Lung (tissue), 11 donors: ENCODE measurements at regions not wholly inside any gene's neighbourhood (a gene's known extent, or its start where the extent isn't known, plus 50 kb on each side); places are given as distances from the start of the nearest gene placed in this dataset.
A peak's percentile ranks its signal among the peaks of the same experiment; 100 is the strongest.

Source experiments
- ATAC-seq: fragments of 200-7000 bp; cut with Tn5 transposase; one replicate; pipeline ENCODE4 v1.9.1; 2020; ENCODE audit warnings: moderate number of reproducible peaks; ENCODE audit not compliant: insufficient read depth, low FRiP score
- DNase-seq, 3 donors: peaks; one replicate each; pipeline ENCODE4 v3.0.0-alpha.2; 2013 to 2017
- H3K27ac ChIP-seq, 2 donors: one replicate each; pipeline ENCODE4 v1.5.1; 2013; ENCODE audit warnings: mild to moderate bottlenecking in 2 of 2, moderate library complexity in 2 of 2, control low read depth in 1 of 2, inconsistent platforms in 1 of 2, low read depth in 1 of 2, low read length in 1 of 2
- H3K27me3 ChIP-seq, 3 donors: one replicate each; pipeline ENCODE4 v1.5.1; 2013; ENCODE audit warnings: low read length in 2 of 3; ENCODE audit not compliant: control insufficient read depth in 3 of 3, insufficient read depth in 3 of 3
- H3K36me3 ChIP-seq, 4 donors: one replicate each; pipeline ENCODE4 v1.5.1; 2013; ENCODE audit warnings: low read length in 4 of 4, mild to moderate bottlenecking in 1 of 4, moderate library complexity in 1 of 4; ENCODE audit not compliant: control insufficient read depth in 4 of 4, insufficient read depth in 4 of 4
- H3K4me1 ChIP-seq, 5 donors: one replicate each; pipeline ENCODE4 v1.5.1; 2013; ENCODE audit warnings: low read length in 5 of 5, mild to moderate bottlenecking in 2 of 5, moderate library complexity in 1 of 5; ENCODE audit not compliant: control insufficient read depth in 5 of 5, insufficient read depth in 5 of 5
- H3K4me3 ChIP-seq: one replicate; pipeline ENCODE4 v1.5.1; 2013; ENCODE audit warnings: mild to moderate bottlenecking, control low read depth, moderate library complexity
- H3K9ac ChIP-seq, 2 donors: one replicate each; pipeline ENCODE4 v1.5.1; 2013; ENCODE audit warnings: low read length in 2 of 2, control low read depth in 1 of 2; ENCODE audit not compliant: insufficient read depth in 1 of 2
- H3K9me3 ChIP-seq, 4 donors: one replicate each; pipeline ENCODE4 v1.5.1; 2013; ENCODE audit warnings: low read length in 3 of 4, mild to moderate bottlenecking in 1 of 4, moderate library complexity in 1 of 4; ENCODE audit not compliant: control insufficient read depth in 4 of 4, insufficient read depth in 3 of 4
- CTCF ChIP-seq: IDR thresholded peaks from 2 replicates; pipeline ENCODE4 v1.5.1; 2012; ENCODE audit warnings: mild to moderate bottlenecking; ENCODE audit errors: control extremely low read depth, extremely low read depth
- WGBS, 2 donors: extraction: QIAGEN DNeasy Blood & Tissue Kit; methylation state at CpG; one replicate each; pipeline ENCODE4 v1.1.7; 2013; 5-methylcytosine and 5-hydroxymethylcytosine counted together
- donor health status: control.
- donor health status: control.
- donor health status: Bipolar disorder and iron deficiency.
- donor health status: healthy.
- donor health status: DM: yes; HTN: yes; CAD: no.

- H3K4me3 ChIP-seq, result no peak overlapping the region
- no peaks in the 10 kb centered on the region for H3K4me1 ChIP-seq
- no peak for ATAC-seq
- H3K27me3 ChIP-seq, result no peaks in the 10 kb centered on the region
- DNase-seq, result no peak
- no peaks in the 10 kb centered on the region for H3K36me3 ChIP-seq
- no peaks in the 10 kb centered on the region for H3K9me3 ChIP-seq
- no peak for TF ChIP-seq CTCF
- 79 to 89% methylated on average over 7 of the region's 7 CpGs for WGBS, 2 donors
- H3K27ac ChIP-seq, result no peak overlapping the region
- H3K9ac ChIP-seq, result no peak overlapping the region
Measured at GRCh38 chr13:83150616-83151307, 731.5 kb downstream of the SLITRK1 start.

- DNase-seq (no peak), ATAC-seq (no peak)
- no peak overlapping the region for H3K4me3 ChIP-seq
Measured at GRCh38 chr13:83136660-83137059, 745.6 kb downstream of the SLITRK1 start.

GRCh38 chr13:83125791-83126190, 756.5 kb downstream of the SLITRK1 start:
- TF ChIP-seq CTCF, result no peak
- no peak overlapping the region for H3K9ac ChIP-seq
- no peak overlapping the region for H3K27ac ChIP-seq
- H3K9me3 ChIP-seq, result no peaks in the 10 kb centered on the region
- H3K36me3 ChIP-seq, result no peaks in the 10 kb centered on the region
- DNase-seq (peak in 2 of 3 donors; percentile 2 to 6), ATAC-seq (no peak)
- H3K4me3 ChIP-seq, result no peak overlapping the region
- no peaks in the 10 kb centered on the region for H3K27me3 ChIP-seq
- WGBS, 2 donors, result 0% methylated on average over 1 of the region's 1 CpG
- no peaks in the 10 kb centered on the region for H3K4me1 ChIP-seq

More at GRCh38 chr13:83136660-83137059, 745.6 kb downstream of the SLITRK1 start:
- no peaks in the 10 kb centered on the region for H3K4me1 ChIP-seq
- TF ChIP-seq CTCF, result no peak
- H3K9ac ChIP-seq, result no peak overlapping the region
- no peak overlapping the region for H3K27ac ChIP-seq
- 91 to 92% methylated on average over 17 of the region's 17 CpGs for WGBS, 2 donors
- H3K27me3 ChIP-seq, result no peaks in the 10 kb centered on the region
- H3K36me3 ChIP-seq, result no peaks in the 10 kb centered on the region
- no peaks in the 10 kb centered on the region for H3K9me3 ChIP-seq

GRCh38 chr13:83121896-83122295, 760.4 kb downstream of the SLITRK1 start:
- Histone ChIP-seq H3K27ac (no peak overlapping the region), H3K9me3 (no peaks in the 10 kb centered on the region), H3K4me1 (no peaks in the 10 kb centered on the region), H3K27me3 (no peaks in the 10 kb centered on the region), H3K36me3 (no peaks in the 10 kb centered on the region), H3K9ac (no peak overlapping the region), H3K4me3 (no peak overlapping the region)
- TF ChIP-seq CTCF, result no peak
- DNase-seq, result no peak
- ATAC-seq, result no peak
- WGBS, 2 donors, result 60 to 79% methylated on average over 4 of the region's 4 CpGs
